Neural crest cell (in vitro differentiated cells): ENCODE measurements at regions not wholly inside any gene's neighbourhood (a gene's known extent, or its start where the extent isn't known, plus 50 kb on each side); places are given as distances from the start of the nearest gene placed in this dataset.

Experiments used
- DNase-seq: peaks from one replicate; pipeline ENCODE4 v3.0.0; 2021; ENCODE audit warnings: low read depth, mixed read lengths, low spot score
- H3K27ac Mint-ChIP-seq: one replicate; pipeline ENCODE4 v1.8.0; 2021; ENCODE audit warnings: mild to moderate bottlenecking, mixed read lengths; ENCODE audit not compliant: unreplicated experiment
- H3K27me3 Mint-ChIP-seq: 2 replicates; pipeline ENCODE4 v1.8.0; 2021; ENCODE audit warnings: low read depth, mild to moderate bottlenecking, mixed read lengths
- H3K36me3 Mint-ChIP-seq: 2 replicates; pipeline ENCODE4 v1.8.0; 2021; ENCODE audit warnings: low read depth, mild to moderate bottlenecking, mixed read lengths
- H3K4me1 Mint-ChIP-seq: 2 replicates; pipeline ENCODE4 v1.8.0; 2021; ENCODE audit warnings: mixed read lengths
- H3K4me3 Mint-ChIP-seq: one replicate; pipeline ENCODE4 v1.8.0; 2021; ENCODE audit warnings: mild to moderate bottlenecking, mixed read lengths
- H3K9me3 Mint-ChIP-seq: 2 replicates; pipeline ENCODE4 v1.8.0; 2021; ENCODE audit warnings: mixed read lengths
- TF ChIP-seq, protein P1 (sequence below): fragments of 200-600 bp; sonication (generic); conservative IDR thresholded peaks from 2 replicates; pipeline ENCODE4 v1.5.0; 2021; ENCODE audit warnings: antibody characterized with exemption, mild to moderate bottlenecking

DNA sequence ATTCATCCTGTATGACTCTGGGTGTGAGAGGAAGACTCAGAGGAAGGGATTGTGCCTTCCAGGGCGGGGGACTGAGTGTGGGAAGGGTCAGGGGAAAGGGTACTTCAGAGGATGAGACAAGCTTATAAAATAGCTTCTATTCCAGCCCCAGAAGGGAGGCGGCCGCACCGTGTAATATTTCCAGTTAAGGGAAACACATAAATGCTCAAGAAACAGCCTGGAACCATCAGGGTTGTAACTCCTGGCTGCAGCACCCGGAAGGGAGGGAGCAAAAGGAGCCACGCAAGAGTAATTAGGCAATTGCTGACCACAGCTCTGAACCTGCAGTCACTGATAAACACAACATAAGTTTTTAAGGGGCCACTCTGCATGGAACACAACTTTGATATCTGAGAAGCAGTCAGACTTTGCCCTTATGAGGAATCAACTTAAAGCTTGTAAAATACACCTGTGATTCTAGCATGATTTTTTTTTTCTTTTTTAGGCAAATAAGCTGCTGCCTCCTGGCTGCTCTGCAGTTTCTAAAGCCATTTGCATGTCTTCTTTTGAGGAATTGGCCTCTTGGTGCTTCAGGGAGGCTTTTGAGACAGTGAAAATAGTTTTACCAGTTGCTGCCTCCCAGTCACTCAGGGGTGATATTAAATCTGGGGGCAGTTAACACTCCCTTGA, 382.7 kb downstream of the ENC1 start:
- no peaks in the 10 kb centered on the region for H3K9me3 Mint-ChIP-seq
- H3K4me3 Mint-ChIP-seq, result no peak overlapping the region
- peaks cover 40% of the 10 kb centered on the region for H3K4me1 Mint-ChIP-seq
- TF ChIP-seq, protein P1, sequence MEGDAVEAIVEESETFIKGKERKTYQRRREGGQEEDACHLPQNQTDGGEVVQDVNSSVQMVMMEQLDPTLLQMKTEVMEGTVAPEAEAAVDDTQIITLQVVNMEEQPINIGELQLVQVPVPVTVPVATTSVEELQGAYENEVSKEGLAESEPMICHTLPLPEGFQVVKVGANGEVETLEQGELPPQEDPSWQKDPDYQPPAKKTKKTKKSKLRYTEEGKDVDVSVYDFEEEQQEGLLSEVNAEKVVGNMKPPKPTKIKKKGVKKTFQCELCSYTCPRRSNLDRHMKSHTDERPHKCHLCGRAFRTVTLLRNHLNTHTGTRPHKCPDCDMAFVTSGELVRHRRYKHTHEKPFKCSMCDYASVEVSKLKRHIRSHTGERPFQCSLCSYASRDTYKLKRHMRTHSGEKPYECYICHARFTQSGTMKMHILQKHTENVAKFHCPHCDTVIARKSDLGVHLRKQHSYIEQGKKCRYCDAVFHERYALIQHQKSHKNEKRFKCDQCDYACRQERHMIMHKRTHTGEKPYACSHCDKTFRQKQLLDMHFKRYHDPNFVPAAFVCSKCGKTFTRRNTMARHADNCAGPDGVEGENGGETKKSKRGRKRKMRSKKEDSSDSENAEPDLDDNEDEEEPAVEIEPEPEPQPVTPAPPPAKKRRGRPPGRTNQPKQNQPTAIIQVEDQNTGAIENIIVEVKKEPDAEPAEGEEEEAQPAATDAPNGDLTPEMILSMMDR, result no peak
- H3K27ac Mint-ChIP-seq, result peak overlapping the region; percentile 22
- no peaks in the 10 kb centered on the region for H3K36me3 Mint-ChIP-seq
- no peak for DNase-seq
- no peaks in the 10 kb centered on the region for H3K27me3 Mint-ChIP-seq

DNA sequence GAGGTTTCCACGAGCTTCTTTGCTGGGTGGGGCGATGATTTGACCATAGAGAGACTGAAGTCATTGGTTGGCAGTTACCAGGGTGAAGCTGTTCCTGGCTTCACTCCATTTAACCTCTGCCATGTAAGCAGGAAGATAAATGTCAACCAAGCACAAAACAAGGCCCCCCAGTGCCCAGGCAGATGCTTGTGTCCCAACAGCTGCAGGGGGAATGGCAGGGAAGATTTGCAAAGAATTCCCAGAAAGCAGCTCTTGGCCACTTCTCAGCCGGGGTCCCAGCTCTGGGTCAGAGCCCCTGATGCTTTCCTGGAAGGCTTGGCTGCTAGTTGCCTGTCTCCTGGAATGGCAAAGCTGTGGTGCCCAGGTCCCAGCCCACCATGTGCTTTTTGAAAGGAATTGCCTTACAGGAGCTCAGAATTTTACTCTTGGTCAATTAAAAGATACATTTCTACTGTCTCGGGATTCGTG, 383.4 kb downstream of the ENC1 start:
- no peaks in the 10 kb centered on the region for H3K36me3 Mint-ChIP-seq
- H3K9me3 Mint-ChIP-seq, result no peaks in the 10 kb centered on the region
- peaks cover 34% of the 10 kb centered on the region for H3K4me1 Mint-ChIP-seq
- no peak for DNase-seq
- H3K27me3 Mint-ChIP-seq, result no peaks in the 10 kb centered on the region
- TF ChIP-seq, protein P1, result no peak
- H3K27ac Mint-ChIP-seq, result peak overlapping the region; percentile 22
- H3K4me3 Mint-ChIP-seq, result no peak overlapping the region

DNA sequence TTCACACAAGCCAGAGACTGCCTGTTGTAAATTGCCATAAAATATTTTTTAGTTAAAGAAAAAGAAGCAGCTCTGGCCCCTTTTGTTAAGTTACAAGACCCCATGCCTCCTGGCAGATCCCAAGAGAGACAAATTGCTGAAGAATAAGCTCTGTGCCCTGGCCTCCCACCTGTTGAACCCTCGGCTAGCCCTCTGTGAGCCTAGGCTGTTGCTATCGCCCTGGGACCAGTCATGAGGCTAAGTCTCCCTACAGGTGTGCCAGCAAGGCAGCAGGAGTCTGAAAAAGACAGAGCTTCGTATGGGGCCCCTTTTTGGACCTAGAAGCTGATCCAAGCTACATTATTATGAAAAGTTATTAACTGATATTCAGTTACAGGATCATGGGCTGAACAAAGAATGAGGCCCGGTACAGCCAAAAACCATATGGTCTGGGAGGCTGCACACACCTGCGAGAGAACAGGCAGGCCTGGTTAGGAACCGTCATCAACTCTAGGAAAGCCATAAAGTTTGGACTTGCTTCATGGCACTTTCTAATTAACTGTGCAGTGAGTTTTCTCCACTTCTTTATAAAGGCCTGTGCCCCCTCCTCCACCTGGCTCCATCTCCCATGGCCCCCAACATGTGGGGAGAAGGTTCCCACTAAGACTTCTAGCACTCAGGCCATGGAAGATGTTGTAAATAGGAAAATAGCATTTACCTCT, 384.7 kb downstream of the ENC1 start:
- Mint-ChIP-seq H3K27ac (no peak overlapping the region), H3K9me3 (no peaks in the 10 kb centered on the region), H3K4me1 (peaks cover 39% of the 10 kb centered on the region), H3K4me3 (no peak overlapping the region), H3K36me3 (no peaks in the 10 kb centered on the region), H3K27me3 (no peaks in the 10 kb centered on the region)
- no peak for DNase-seq
- TF ChIP-seq, protein P1, result no peak

DNA sequence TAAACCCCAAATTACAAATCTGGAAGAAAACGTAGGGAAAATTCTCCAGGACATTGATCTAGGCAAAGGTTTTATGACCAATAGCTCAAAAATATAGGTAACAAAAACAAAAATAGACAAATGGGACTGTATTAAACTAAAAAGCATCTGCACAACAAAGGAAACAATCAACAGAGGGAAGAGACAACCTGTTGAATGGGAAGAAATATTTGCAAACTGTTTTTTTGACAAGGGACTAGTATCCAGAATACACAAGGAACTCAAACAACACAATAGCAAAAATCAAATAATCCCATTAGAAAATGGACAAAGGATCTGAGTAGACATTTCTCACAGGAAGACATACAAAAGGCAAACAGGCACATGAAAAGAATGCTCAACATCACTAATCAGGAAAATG, 386.3 kb downstream of the ENC1 start:
- TF ChIP-seq, protein P1, result no peak
- Mint-ChIP-seq H3K9me3 (no peaks in the 10 kb centered on the region), H3K36me3 (no peaks in the 10 kb centered on the region), H3K27me3 (no peaks in the 10 kb centered on the region), H3K27ac (no peak overlapping the region), H3K4me3 (no peak overlapping the region), H3K4me1 (peaks cover 43% of the 10 kb centered on the region)
- DNase-seq, result no peak

DNA sequence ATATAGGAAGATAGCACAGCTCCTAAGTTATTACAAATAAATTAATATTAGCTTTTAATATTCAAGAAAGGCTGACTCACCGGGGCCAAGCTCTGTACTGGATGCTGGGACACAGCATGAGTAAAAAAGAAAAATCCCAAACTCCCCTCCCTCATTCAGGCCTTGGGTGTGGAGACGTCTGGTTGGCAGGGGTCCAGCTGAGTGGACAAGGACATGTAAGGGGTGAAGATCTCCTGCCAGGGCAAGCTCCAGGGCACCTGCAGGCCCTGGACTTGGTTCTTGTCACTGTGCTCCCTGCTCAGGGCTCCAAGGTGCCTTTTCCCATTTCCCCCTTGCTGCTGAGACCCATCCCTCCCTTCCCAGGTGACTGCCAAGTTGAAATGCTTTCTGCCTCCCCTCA, 388.5 kb downstream of the ENC1 start:
- DNase-seq, result no peak
- TF ChIP-seq, protein P1, result no peak
- Mint-ChIP-seq H3K4me1 (peaks cover 29% of the 10 kb centered on the region), H3K27me3 (no peaks in the 10 kb centered on the region), H3K36me3 (no peaks in the 10 kb centered on the region), H3K27ac (no peak overlapping the region), H3K4me3 (no peak overlapping the region), H3K9me3 (no peaks in the 10 kb centered on the region)
